Nucleus accumbens (tissue), 56 donors: ENCODE measurements at regions not wholly inside any gene's neighbourhood (a gene's known extent, or its start where the extent isn't known, plus 50 kb on each side); places are given as distances from the start of the nearest gene placed in this dataset.
A peak's percentile ranks its signal among the peaks of the same experiment; 100 is the strongest.

Source experiments
- DNase-seq, 56 donors: peaks; one replicate each; lab custom pipeline; 2025; lab: John Stamatoyannopoulos, UW

DNA sequence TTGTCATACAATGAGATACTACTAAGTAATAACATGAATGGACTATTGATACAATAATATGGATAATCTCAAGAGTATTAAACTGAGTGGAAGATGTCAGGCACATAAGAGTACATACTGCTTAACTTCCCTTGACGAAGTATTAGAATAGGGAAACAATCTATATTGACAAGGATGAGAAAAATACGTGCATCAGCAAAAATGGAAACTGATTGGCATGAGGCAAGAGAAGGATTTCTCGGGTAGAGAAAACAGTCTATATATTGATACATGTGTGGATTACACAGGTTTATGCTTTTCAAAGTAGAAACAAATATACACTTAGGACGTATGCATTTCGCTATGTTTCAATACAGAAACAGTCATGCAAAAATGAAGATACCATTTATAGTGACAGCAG is 57.4 kb downstream of the PRR20E start:
- no peak for DNase-seq

- DNase-seq = no peak
These were observed 83.5 kb downstream of the PRR20E start for GRCh38 chr13:57250472-57250871.

GRCh38 chr13:57253551-57253950 is 86.6 kb downstream of the PRR20E start:
- no peak for DNase-seq

DNA sequence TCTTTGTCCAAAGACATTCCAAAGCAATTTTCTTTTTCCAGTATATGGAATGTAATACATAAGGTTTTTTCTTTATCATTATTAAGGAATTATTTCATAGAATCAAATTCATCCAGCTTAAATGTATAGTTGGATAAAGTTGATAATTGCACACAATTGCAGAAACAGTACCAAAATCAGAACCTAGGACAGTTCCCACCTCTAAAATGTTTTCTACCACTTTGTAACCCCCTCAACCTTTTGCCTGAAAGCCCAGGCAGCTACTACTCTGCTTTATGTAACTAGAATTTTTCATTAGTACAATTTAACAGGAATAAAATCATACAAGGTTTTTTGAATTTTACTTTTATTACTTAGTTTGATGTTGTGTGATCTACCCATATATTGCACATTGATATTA is 98.0 kb downstream of the PRR20E start:
- no peak for DNase-seq

DNA sequence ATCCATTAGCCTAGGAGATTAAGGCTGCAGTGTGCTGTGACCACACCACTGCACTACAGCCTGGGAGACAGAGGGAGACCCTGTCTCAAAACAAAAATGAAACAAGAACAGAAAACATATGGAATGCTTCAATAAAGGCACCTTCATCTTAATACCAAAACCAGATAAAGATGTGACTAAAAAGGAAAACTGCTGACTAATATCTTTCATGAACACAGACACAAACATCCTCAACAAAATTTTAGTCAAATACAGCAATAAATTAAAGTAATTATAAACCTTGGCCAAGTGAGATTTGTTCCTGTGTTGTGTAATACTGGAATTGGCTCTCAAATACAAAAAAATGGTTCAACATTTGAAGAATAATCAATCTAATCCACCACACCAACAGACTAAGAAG is 103.5 kb downstream of the PRR20E start:
- DNase-seq = no peak

DNA sequence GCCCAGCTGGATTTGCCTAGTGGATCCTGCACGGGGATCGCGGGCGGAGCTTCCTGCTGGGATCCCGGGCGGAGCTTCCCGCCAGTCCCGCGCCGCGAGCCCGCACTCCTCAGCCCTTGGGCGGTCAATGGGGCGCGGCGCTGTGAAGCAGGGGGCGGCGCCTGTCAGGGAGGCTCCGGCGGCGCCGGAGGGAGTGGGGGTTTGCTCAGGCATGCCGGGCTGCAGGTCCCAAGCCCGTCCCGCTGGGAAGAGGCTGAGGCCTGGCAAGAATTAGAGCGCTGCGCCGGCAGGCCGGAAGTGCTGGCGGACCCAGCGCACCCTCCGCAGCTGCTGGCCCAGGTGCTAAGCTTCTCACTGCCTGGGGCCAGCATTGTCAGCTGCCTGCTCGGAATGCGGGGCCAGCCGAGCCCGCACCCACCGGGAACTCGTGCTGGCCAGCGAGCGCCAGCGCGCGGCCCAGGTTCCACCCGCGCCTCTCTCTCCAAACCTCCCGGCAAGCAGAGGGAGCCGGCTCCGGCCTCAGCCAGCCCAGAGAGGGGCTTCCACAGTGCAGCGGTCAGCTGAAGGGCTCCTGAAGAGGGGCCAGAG is 119.6 kb downstream of the PRR20E start:
- no peak for DNase-seq

DNA sequence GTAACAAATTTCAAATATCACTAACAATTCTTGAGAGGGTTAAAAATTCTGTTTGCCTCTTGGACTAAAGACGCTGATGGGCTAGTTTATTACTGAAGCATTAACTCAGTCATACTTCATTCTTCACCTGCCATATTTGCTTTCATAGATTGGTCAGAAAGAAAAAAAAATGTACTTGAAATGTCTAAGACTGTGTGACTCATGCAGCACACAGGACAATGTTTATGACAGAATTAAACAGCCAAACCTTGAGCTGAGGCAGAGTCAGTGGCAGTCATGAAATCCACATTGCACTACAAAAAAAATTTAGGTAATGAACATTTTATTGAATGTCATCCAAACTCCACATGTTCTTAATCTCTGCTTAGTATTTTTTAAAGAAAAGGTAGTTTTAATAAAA is 135.6 kb downstream of the PRR20E start:
- DNase-seq = no peak

- no peak for DNase-seq
These were observed 144.1 kb downstream of the PRR20E start for GRCh38 chr13:57311009-57311586.

- no peak for DNase-seq
These were observed 148.0 kb downstream of the PRR20E start for GRCh38 chr13:57314897-57315520.

GRCh38 chr13:57326532-57326931 is 159.5 kb downstream of the PRR20E start:
- no peak for DNase-seq

- DNase-seq = no peak
These were observed 173.9 kb downstream of the PRR20E start for GRCh38 chr13:57340878-57341277.

DNA sequence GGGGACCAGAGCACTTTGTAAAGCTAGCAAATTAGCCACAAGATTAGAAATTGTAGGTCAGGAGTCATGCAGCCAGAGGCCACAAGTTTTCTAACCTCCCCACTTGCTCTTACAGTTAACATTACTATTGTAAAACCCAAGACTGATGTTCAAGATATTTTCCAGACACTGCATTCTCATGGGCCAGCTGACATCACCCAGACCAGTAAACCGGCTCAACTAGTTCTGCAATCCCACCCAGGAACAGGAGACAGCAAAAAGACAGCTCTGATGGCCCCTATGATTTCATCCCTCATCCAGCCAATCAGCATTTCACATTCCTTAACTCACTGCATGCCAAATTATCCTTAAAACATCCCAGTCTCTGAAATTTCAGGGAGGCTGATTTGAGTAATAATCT is 178.5 kb downstream of the PRR20E start:
- no peak for DNase-seq

DNA sequence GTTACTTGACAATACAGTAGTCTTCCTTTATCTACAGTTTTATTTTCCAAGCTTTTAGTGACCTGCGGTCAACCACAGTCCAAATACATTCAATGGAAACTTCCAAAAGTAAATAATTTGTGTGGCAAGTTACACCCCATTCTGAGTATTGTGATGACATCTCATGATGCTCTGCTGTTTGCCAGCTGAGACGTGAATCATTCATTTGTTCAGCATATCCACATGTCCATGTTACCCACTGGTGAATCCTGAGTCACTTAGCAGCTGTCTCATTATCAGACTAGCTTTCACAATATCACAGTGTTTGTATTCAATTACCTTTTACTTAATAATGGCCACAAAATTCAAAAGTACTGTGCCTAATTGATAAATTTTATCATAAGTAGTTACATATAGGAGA is 179.8 kb downstream of the PRR20E start:
- no peak for DNase-seq

GRCh38 chr13:57352114-57352513 is 185.1 kb downstream of the PRR20E start:
- DNase-seq = no peak

DNA sequence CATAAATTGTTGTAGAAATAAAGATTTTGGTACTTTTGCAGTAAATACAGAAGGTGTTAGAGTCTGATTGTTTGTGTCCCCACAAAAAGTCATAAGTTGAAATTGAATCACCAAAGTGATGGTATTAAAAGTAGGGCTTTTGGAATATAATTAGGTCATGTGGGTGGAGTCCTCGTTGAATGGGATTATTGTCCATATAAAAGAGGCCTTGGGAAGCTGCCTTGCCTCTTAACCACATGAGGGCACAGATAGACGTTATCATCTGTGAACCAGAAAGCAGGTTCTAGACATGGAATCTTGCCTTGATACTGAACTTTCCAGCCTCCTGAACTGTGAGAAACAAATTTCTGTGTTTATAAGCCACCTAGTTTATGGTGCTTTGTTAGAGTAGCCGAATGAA is 186.8 kb downstream of the PRR20E start:
- no peak for DNase-seq

DNA sequence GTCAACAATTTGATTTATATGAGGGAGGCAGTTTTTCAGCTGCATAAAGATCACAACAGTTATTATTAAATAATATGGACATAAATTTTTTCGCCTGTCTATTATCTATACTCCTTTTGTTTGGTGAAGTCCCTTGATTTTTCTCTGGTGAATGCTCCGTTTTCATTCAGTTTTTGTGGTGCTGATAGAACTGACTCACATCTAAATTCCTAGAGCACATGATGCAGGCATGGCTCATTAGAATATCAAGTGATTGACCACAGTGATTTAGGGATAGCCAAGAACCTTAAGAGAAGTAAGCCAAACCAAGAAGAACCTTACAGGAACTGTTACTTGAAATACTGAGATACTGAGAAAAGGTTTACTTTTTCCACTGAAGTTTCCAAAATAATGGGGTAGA is 208.9 kb downstream of the PRR20E start:
- DNase-seq = no peak

DNA sequence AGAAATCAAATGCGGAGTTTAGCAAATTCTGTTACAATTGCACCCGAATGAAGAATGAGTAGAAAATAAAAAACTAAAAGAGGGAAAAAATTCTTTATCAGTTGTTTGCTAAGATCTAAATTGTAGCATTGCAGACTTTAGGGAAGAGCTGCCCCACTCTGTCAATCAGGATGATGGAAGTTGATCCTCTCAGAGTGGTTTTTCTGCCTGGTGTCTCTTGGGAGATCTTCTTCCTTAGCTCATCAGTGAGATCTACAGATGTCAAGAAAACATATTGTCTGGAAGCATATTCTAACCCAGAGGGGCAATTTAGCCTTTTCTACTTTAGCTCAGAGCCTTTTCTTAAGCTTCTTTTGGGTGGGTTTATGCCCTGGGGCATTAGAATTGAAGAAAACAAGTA is 223.2 kb upstream of the PCDH17 start:
- DNase-seq = no peak

DNA sequence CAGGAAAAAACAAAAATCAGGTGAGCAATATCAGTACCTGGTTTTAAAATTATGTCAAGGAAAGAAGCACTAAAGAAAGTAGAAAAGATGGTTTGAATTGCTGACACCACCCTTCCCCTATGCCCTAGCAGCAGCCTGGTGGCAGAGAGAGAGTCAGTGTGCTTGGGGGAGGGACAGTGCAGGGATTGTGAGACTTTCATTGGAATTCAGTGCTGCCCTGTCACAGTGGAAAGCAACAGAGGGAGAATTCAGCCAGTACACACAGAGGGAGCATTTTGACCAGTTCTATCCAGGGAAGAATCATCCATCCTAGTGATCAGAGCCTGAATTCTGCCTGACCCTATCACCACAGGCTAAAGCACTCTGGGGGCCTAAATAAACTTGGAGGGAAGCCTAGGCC is 222.4 kb upstream of the PCDH17 start:
- DNase-seq = peak in 44 of 56 donors; percentile 0 to 71 (median 28)

GRCh38 chr13:57409656-57410055 is 221.9 kb upstream of the PCDH17 start:
- DNase-seq = no peak

- no peak for DNase-seq
These were observed 213.4 kb upstream of the PCDH17 start for GRCh38 chr13:57418067-57418677.

- no peak for DNase-seq
These were observed 207.2 kb upstream of the PCDH17 start for GRCh38 chr13:57424379-57424778.

DNA sequence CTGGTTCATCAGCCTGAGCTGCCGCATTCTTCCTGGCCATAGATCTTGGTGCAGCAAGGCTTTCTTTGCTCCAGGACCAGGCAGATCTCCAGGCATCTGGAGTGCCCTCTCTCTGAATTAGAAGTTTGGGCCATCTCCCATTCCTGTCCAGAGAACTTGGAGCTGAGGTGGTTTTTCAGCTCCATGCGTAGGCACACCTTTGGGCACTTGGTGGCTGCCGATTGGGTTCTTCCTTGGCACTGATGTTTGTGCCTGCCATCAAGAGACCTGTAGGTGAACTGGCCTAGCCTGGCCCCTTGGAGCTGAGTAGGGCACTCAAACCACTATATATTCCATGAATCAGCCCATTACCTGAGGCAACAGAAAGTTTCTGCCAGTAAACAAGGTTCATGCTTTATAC is 206.0 kb upstream of the PCDH17 start:
- DNase-seq = no peak
